CD4-positive, alpha-beta T cell (primary cell): ENCODE measurements at regions not wholly inside any gene's neighbourhood (a gene's known extent, or its start where the extent isn't known, plus 50 kb on each side); places are given as distances from the start of the nearest gene placed in this dataset.

Source experiments
- ATAC-seq: fragments of 200-7000 bp; cut with Tn5 transposase; one replicate; pipeline ENCODE4 v1.10.0; 2022; ENCODE audit warnings: mild to moderate bottlenecking; ENCODE audit not compliant: poor library complexity
- CTCF ChIA-PET: fragments of 350-600 bp; sonication (Branson Sonifier 250); formaldehyde crosslinking; loops from one replicate; lab custom pipeline; 2021; ENCODE audit warnings: antibody characterized with exemption, inconsistent platforms; lab: Charles Lee
- POLR2A ChIA-PET: fragments of 350-600 bp; sonication (Branson Sonifier 250); formaldehyde crosslinking; loops from one replicate; lab custom pipeline; 2021; ENCODE audit warnings: antibody characterized with exemption, inconsistent platforms; lab: Charles Lee
- DNase-seq, 14 experiments: peaks; one replicate each; pipeline ENCODE4 v3.0.0-alpha.2; 2013 to 2020; ENCODE audit warnings: mixed read lengths in 2 of 14
- H3K27ac ChIP-seq, 2 donors: one replicate each; pipeline versions ENCODE4 v1.5.1 to v1.7.0; 2013; ENCODE audit warnings: low read length in 2 of 2, low read depth in 1 of 2, mild to moderate bottlenecking in 1 of 2
- H3K27me3 ChIP-seq, 2 experiments: 1 replicate in 1 of 2; 2 replicates in 1 of 2; pipeline versions ENCODE4 v1.6.1 to v1.7.0; 2013; ENCODE audit warnings: low read length in 2 of 2, control low read depth in 1 of 2, mild to moderate bottlenecking in 1 of 2, moderate library complexity in 1 of 2; ENCODE audit not compliant: insufficient read depth in 2 of 2, control insufficient read depth in 1 of 2
- H3K36me3 ChIP-seq: one replicate; pipeline ENCODE4 v1.6.1; 2013; ENCODE audit warnings: low read length, control low read depth; ENCODE audit not compliant: insufficient read depth
- H3K4me1 ChIP-seq: one replicate; pipeline ENCODE4 v1.6.1; 2013; ENCODE audit warnings: low read length, control low read depth; ENCODE audit not compliant: insufficient read depth
- H3K4me3 ChIP-seq: one replicate; pipeline ENCODE4 v1.5.1; 2013; ENCODE audit warnings: mild to moderate bottlenecking, low read length, moderate library complexity
- H3K9me3 ChIP-seq, 2 experiments: 1 replicate in 1 of 2; 2 replicates in 1 of 2; pipeline versions ENCODE4 v1.6.1 to v1.7.0; 2013; ENCODE audit warnings: low read length in 2 of 2, mild to moderate bottlenecking in 2 of 2, control low read depth in 1 of 2, moderate library complexity in 1 of 2; ENCODE audit not compliant: control insufficient read depth in 1 of 2, insufficient read depth in 1 of 2
- H3K27ac Mint-ChIP-seq: one replicate; pipeline ENCODE4 v1.8.0; 2020; ENCODE audit warnings: mixed read lengths
- H3K27me3 Mint-ChIP-seq: one replicate; pipeline ENCODE4 v1.8.0; 2021; ENCODE audit warnings: mixed read lengths
- H3K36me3 Mint-ChIP-seq: one replicate; pipeline ENCODE4 v1.8.0; 2021; ENCODE audit warnings: low read depth, mixed read lengths
- H3K4me1 Mint-ChIP-seq: one replicate; pipeline ENCODE4 v1.8.0; 2021; ENCODE audit warnings: low read depth, mixed read lengths
- H3K4me3 Mint-ChIP-seq: one replicate; pipeline ENCODE4 v1.8.0; 2020; ENCODE audit warnings: mild to moderate bottlenecking, mixed read lengths
- H3K9me3 Mint-ChIP-seq: one replicate; pipeline ENCODE4 v1.8.0; 2020; ENCODE audit warnings: mixed read lengths
- intact Hi-C, 2 experiments: fragments of 100-400 bp; cut with DNase I in 1 of 2; cut with micrococcal nuclease in 1 of 2; formaldehyde crosslinking; loops; one replicate each; pipeline versions ENCODE4 v1.15.1 to v1.9.0; 2023 to 2025; cut with DNase I, micrococcal nuclease
- TF ChIP-seq, protein P1 (sequence below): fragments of 200-600 bp; IDR thresholded peaks from one replicate; pipeline ENCODE4 v1.8.0; 2022; ENCODE audit warnings: antibody characterized with exemption, mild to moderate bottlenecking

GRCh38 chr18:55159027-55159426 lies 199.8 kb upstream of the CCDC68 start:
- ATAC-seq = no peak
- H3K36me3 Mint-ChIP-seq = no peaks in the 10 kb centered on the region
- no peaks in the 10 kb centered on the region for H3K27me3 Mint-ChIP-seq

DNA sequence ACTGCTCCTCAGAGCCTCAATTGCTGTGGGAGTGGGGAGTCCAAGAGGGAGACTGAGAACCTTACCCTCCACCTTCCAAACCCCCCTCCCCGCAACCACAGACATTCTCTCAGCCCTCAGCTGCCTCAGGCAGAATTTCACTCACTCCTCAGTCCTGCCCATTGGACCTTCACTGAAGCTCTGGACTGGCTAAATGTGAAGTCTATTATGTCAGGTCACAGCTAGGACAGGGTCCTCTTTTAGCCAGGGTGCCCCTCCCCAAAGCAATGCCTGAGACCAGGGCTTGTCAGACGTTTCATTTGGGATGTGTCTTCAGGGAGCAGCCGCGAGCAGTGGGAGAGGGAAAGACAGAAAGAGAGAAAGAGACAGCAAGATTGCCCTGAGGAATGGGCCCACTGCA lies 199.3 kb upstream of the CCDC68 start:
- ChIA-PET CTCF (no interaction called here), POLR2A (no interaction called here)
- ATAC-seq (no peak), DNase-seq (no peak)
- Mint-ChIP-seq H3K4me1 (no peaks in the 10 kb centered on the region), H3K27me3 (no peaks in the 10 kb centered on the region), H3K4me3 (no peak overlapping the region), H3K27ac (no peak overlapping the region), H3K36me3 (no peaks in the 10 kb centered on the region), H3K9me3 (no peaks in the 10 kb centered on the region)
- Histone ChIP-seq H3K9me3 (peaks cover 0 to 11% of the 10 kb centered on the region in 2 experiments), H3K36me3 (no peaks in the 10 kb centered on the region), H3K4me3 (no peak overlapping the region), H3K27ac (no peak overlapping the region), H3K27me3 (no peaks in the 10 kb centered on the region), H3K4me1 (no peaks in the 10 kb centered on the region)
- TF ChIP-seq, protein P1, sequence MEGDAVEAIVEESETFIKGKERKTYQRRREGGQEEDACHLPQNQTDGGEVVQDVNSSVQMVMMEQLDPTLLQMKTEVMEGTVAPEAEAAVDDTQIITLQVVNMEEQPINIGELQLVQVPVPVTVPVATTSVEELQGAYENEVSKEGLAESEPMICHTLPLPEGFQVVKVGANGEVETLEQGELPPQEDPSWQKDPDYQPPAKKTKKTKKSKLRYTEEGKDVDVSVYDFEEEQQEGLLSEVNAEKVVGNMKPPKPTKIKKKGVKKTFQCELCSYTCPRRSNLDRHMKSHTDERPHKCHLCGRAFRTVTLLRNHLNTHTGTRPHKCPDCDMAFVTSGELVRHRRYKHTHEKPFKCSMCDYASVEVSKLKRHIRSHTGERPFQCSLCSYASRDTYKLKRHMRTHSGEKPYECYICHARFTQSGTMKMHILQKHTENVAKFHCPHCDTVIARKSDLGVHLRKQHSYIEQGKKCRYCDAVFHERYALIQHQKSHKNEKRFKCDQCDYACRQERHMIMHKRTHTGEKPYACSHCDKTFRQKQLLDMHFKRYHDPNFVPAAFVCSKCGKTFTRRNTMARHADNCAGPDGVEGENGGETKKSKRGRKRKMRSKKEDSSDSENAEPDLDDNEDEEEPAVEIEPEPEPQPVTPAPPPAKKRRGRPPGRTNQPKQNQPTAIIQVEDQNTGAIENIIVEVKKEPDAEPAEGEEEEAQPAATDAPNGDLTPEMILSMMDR = no peak
- intact Hi-C loops = no loop called here

More at GRCh38 chr18:55159027-55159426, 199.8 kb upstream of the CCDC68 start:
- ChIA-PET POLR2A (no interaction called here), CTCF (no interaction called here)
- intact Hi-C loops = no loop called here
- Histone ChIP-seq H3K36me3 (no peaks in the 10 kb centered on the region), H3K4me1 (no peaks in the 10 kb centered on the region), H3K4me3 (no peak overlapping the region), H3K9me3 (peaks cover 0 to 11% of the 10 kb centered on the region in 2 experiments), H3K27ac (no peak overlapping the region), H3K27me3 (no peaks in the 10 kb centered on the region)
- no peak overlapping the region for H3K4me3 Mint-ChIP-seq
- no peak for DNase-seq
- TF ChIP-seq, protein P1 = no peak
- H3K4me1 Mint-ChIP-seq = no peaks in the 10 kb centered on the region
- H3K9me3 Mint-ChIP-seq = no peaks in the 10 kb centered on the region
- no peak overlapping the region for H3K27ac Mint-ChIP-seq

- ChIA-PET POLR2A (no interaction called here), CTCF (no interaction called here)
- ATAC-seq (no peak), DNase-seq (no peak)
- Histone ChIP-seq H3K27me3 (peaks cover 0 to 4% of the 10 kb centered on the region in 2 experiments), H3K9me3 (no peaks in the 10 kb centered on the region), H3K4me1 (no peaks in the 10 kb centered on the region), H3K36me3 (no peaks in the 10 kb centered on the region), H3K27ac (no peak overlapping the region), H3K4me3 (no peak overlapping the region)
- intact Hi-C loops = no loop called here
- H3K9me3 Mint-ChIP-seq = no peaks in the 10 kb centered on the region
- TF ChIP-seq, protein P1 = no peak
- H3K36me3 Mint-ChIP-seq = no peaks in the 10 kb centered on the region
- H3K4me1 Mint-ChIP-seq = no peaks in the 10 kb centered on the region
- no peak overlapping the region for H3K4me3 Mint-ChIP-seq
- H3K27me3 Mint-ChIP-seq = peaks cover 6% of the 10 kb centered on the region
- no peak overlapping the region for H3K27ac Mint-ChIP-seq
Measured at GRCh38 chr18:55153346-55153745, 194.1 kb upstream of the CCDC68 start.
